ENCODE measurements at regions not wholly inside any gene's neighbourhood (a gene's known extent, or its start where the extent isn't known, plus 50 kb on each side); places are given as distances from the start of the nearest gene placed in this dataset.
A peak's percentile ranks its signal among the peaks of the same experiment; 100 is the strongest.

GRCh38 chr6:126437205-126437604 lies 97.3 kb downstream of the CENPW start:
- no peak for DNase-seq (ENCODE audit: low read depth)
- no peaks in the 10 kb centered on the region for H3K27me3 ChIP-seq (ENCODE audit: control insufficient read depth, insufficient read depth, low read length)
- TF ChIP-seq CTCF (IDR thresholded peaks at IDR 0.05; ENCODE audit: insufficient read depth, low read length, poor library complexity, severe bottlenecking) = no peak
- H3K36me3 ChIP-seq (ENCODE audit: control insufficient read depth, insufficient read depth, low read length) = no peaks in the 10 kb centered on the region
- H3K4me3 ChIP-seq (ENCODE audit: low read depth, low read length) = no peak overlapping the region

- DNase-seq (ENCODE audit: low read depth) = no peak
- Histone ChIP-seq H3K27me3 (ENCODE audit: control insufficient read depth, insufficient read depth, low read length) (no peaks in the 10 kb centered on the region), H3K4me3 (ENCODE audit: low read depth, low read length) (no peak overlapping the region), H3K36me3 (ENCODE audit: control insufficient read depth, insufficient read depth, low read length) (no peaks in the 10 kb centered on the region)
- no peak for TF ChIP-seq CTCF (IDR thresholded peaks at IDR 0.05; ENCODE audit: insufficient read depth, low read length, poor library complexity, severe bottlenecking)
Observed at GRCh38 chr6:126439040-126439439, 99.1 kb downstream of the CENPW start.

- no peak for DNase-seq (ENCODE audit: low read depth)
- Histone ChIP-seq H3K27me3 (ENCODE audit: control insufficient read depth, insufficient read depth, low read length) (no peaks in the 10 kb centered on the region), H3K4me3 (ENCODE audit: low read depth, low read length) (no peak overlapping the region), H3K36me3 (ENCODE audit: control insufficient read depth, insufficient read depth, low read length) (no peaks in the 10 kb centered on the region)
- TF ChIP-seq CTCF (IDR thresholded peaks at IDR 0.05; ENCODE audit: insufficient read depth, low read length, poor library complexity, severe bottlenecking) = no peak
Observed at GRCh38 chr6:126440923-126441322, 101.0 kb downstream of the CENPW start.

GRCh38 chr6:126444659-126445273 lies 104.9 kb downstream of the CENPW start:
- DNase-seq (ENCODE audit: low read depth) = peak; percentile 16
- no peak for TF ChIP-seq CTCF (IDR thresholded peaks at IDR 0.05; ENCODE audit: insufficient read depth, low read length, poor library complexity, severe bottlenecking)
- H3K27me3 ChIP-seq (ENCODE audit: control insufficient read depth, insufficient read depth, low read length) = no peaks in the 10 kb centered on the region
- H3K4me3 ChIP-seq (ENCODE audit: low read depth, low read length) = no peak overlapping the region
- no peaks in the 10 kb centered on the region for H3K36me3 ChIP-seq (ENCODE audit: control insufficient read depth, insufficient read depth, low read length)

- no peak overlapping the region for H3K4me3 ChIP-seq (ENCODE audit: low read depth, low read length)
- TF ChIP-seq CTCF (IDR thresholded peaks at IDR 0.05; ENCODE audit: insufficient read depth, low read length, poor library complexity, severe bottlenecking) = no peak
- DNase-seq (ENCODE audit: low read depth) = no peak
Observed at GRCh38 chr6:126446248-126446647, 106.3 kb downstream of the CENPW start.

GRCh38 chr6:126447367-126447766 lies 107.5 kb downstream of the CENPW start:
- no peak for TF ChIP-seq CTCF (IDR thresholded peaks at IDR 0.05; ENCODE audit: insufficient read depth, low read length, poor library complexity, severe bottlenecking)
- DNase-seq (ENCODE audit: low read depth) = no peak
- no peaks in the 10 kb centered on the region for H3K36me3 ChIP-seq (ENCODE audit: control insufficient read depth, insufficient read depth, low read length)
- no peak overlapping the region for H3K4me3 ChIP-seq (ENCODE audit: low read depth, low read length)
- H3K27me3 ChIP-seq (ENCODE audit: control insufficient read depth, insufficient read depth, low read length) = no peaks in the 10 kb centered on the region

More at GRCh38 chr6:126446248-126446647, 106.3 kb downstream of the CENPW start:
- Histone ChIP-seq H3K27me3 (ENCODE audit: control insufficient read depth, insufficient read depth, low read length) (no peaks in the 10 kb centered on the region), H3K36me3 (ENCODE audit: control insufficient read depth, insufficient read depth, low read length) (no peaks in the 10 kb centered on the region)

Measured in kidney epithelial cell (primary cell).